H9 (cell line): ENCODE measurements at regions not wholly inside any gene's neighbourhood (a gene's known extent, or its start where the extent isn't known, plus 50 kb on each side); places are given as distances from the start of the nearest gene placed in this dataset.
A peak's percentile ranks its signal among the peaks of the same experiment; 100 is the strongest.

ENCODE experiments used
- DNase-seq: peaks from one replicate; pipeline ENCODE4 v3.0.0-alpha.2; 2017
- H2AFZ ChIP-seq: one replicate; pipeline ENCODE4 v1.6.1; 2013; ENCODE audit warnings: mild to moderate bottlenecking, low read length, control low read depth, moderate library complexity
- H2AK5ac ChIP-seq: 2 replicates; pipeline ENCODE4 v1.6.1; 2013; ENCODE audit warnings: low read length, control low read depth, mixed read lengths; ENCODE audit not compliant: insufficient read length
- H2BK120ac ChIP-seq: one replicate; pipeline ENCODE4 v1.6.1; 2013; ENCODE audit warnings: low read depth, mild to moderate bottlenecking, low read length, control low read depth, inconsistent platforms; ENCODE audit not compliant: poor library complexity, severe bottlenecking
- H2BK12ac ChIP-seq: 2 replicates; pipeline ENCODE4 v1.6.1; 2013; ENCODE audit warnings: low read length, control low read depth, mixed read lengths, low read depth; ENCODE audit not compliant: insufficient read length
- H2BK15ac ChIP-seq: 2 replicates; pipeline ENCODE4 v1.6.1; 2013; ENCODE audit warnings: low read depth, low read length, control low read depth
- H2BK20ac ChIP-seq: one replicate; pipeline ENCODE4 v1.6.1; 2013; ENCODE audit warnings: low read depth, mild to moderate bottlenecking, low read length, control low read depth, inconsistent platforms; ENCODE audit not compliant: poor library complexity, severe bottlenecking
- H2BK5ac ChIP-seq: 2 replicates; pipeline ENCODE4 v1.6.1; 2013; ENCODE audit warnings: low read length, control low read depth, mixed read lengths; ENCODE audit not compliant: insufficient read length
- H3K14ac ChIP-seq: 2 replicates; pipeline ENCODE4 v1.6.1; 2013; ENCODE audit warnings: low read length, control low read depth; ENCODE audit not compliant: insufficient read depth
- H3K18ac ChIP-seq: 2 replicates; pipeline ENCODE4 v1.6.1; 2013; ENCODE audit warnings: low read depth, mild to moderate bottlenecking, mixed read lengths, low read length, control low read depth; ENCODE audit not compliant: insufficient read length
- H3K23ac ChIP-seq: 2 replicates; pipeline ENCODE4 v1.6.1; 2013; ENCODE audit warnings: low read length, control low read depth, mixed read lengths, low read depth; ENCODE audit not compliant: insufficient read length
- H3K23me2 ChIP-seq: 2 replicates; pipeline ENCODE4 v1.6.1; 2013; ENCODE audit warnings: low read depth, mild to moderate bottlenecking, mixed read lengths, low read length, control low read depth; ENCODE audit not compliant: insufficient read length, poor library complexity, severe bottlenecking
- H3K27ac ChIP-seq: 2 replicates; pipeline ENCODE4 v1.5.1; 2013; ENCODE audit warnings: low read length, control low read depth, mixed read lengths, low read depth; ENCODE audit not compliant: insufficient read length
- H3K27me3 ChIP-seq: 2 replicates; pipeline ENCODE4 v1.6.1; 2013; ENCODE audit warnings: low read length, control low read depth, inconsistent platforms; ENCODE audit not compliant: insufficient read depth
- H3K4ac ChIP-seq: 2 replicates; pipeline ENCODE4 v1.6.1; 2013; ENCODE audit warnings: low read depth, mild to moderate bottlenecking, control low read depth, inconsistent platforms, low read length, moderate library complexity
- H3K4me1 ChIP-seq: 2 replicates; pipeline ENCODE4 v1.6.1; 2013; ENCODE audit warnings: low read length, control low read depth, inconsistent platforms; ENCODE audit not compliant: insufficient read depth
- H3K4me2 ChIP-seq: 2 replicates; pipeline ENCODE4 v1.6.1; 2013; ENCODE audit warnings: low read length, control low read depth, mixed read lengths; ENCODE audit not compliant: insufficient read length, insufficient read depth
- H3K56ac ChIP-seq: 2 replicates; pipeline ENCODE4 v1.6.1; 2013; ENCODE audit warnings: low read depth, mild to moderate bottlenecking, mixed read lengths, low read length, control low read depth; ENCODE audit not compliant: insufficient read length
- H3K79me1 ChIP-seq: 2 replicates; pipeline ENCODE4 v1.6.1; 2013; ENCODE audit warnings: low read depth, mild to moderate bottlenecking, moderate library complexity, low read length, control low read depth, inconsistent platforms; ENCODE audit not compliant: insufficient read depth, poor library complexity, severe bottlenecking
- H3K79me2 ChIP-seq: 2 replicates; pipeline ENCODE4 v1.6.1; 2013; ENCODE audit warnings: low read length, control low read depth, inconsistent platforms; ENCODE audit not compliant: insufficient read depth
- H3K9ac ChIP-seq: 2 replicates; pipeline ENCODE4 v1.6.1; 2013; ENCODE audit warnings: low read length, control low read depth, mixed read lengths; ENCODE audit not compliant: insufficient read length; ENCODE audit errors: extremely low read depth
- H3K9me3 ChIP-seq: one replicate; pipeline ENCODE4 v1.6.1; 2013; ENCODE audit warnings: low read depth, low read length, inconsistent platforms; ENCODE audit not compliant: control insufficient read depth
- H3T11ph ChIP-seq: one replicate; pipeline ENCODE4 v1.6.1; 2013; ENCODE audit warnings: mild to moderate bottlenecking, low read length, control low read depth, inconsistent platforms
- H4K20me1 ChIP-seq: one replicate; pipeline ENCODE4 v1.6.1; 2013; ENCODE audit not compliant: control insufficient read depth, insufficient read length, insufficient read depth
- H4K5ac ChIP-seq: 2 replicates; pipeline ENCODE4 v1.6.1; 2013; ENCODE audit warnings: low read depth, mild to moderate bottlenecking, mixed read lengths, low read length, control low read depth; ENCODE audit not compliant: insufficient read length
- H4K8ac ChIP-seq: replicated peaks from 2 replicates; pipeline ENCODE4 v1.6.1; 2013; ENCODE audit warnings: low read length, control low read depth, mixed read lengths, low read depth; ENCODE audit not compliant: insufficient read length
- H4K91ac ChIP-seq: 2 replicates; pipeline ENCODE4 v1.6.1; 2013; ENCODE audit warnings: low read depth, mild to moderate bottlenecking, moderate library complexity, mixed read lengths, low read length, control low read depth; ENCODE audit not compliant: insufficient read length
- H3K27ac Mint-ChIP-seq, 3 experiments: 2 replicates in 2 of 3; 3 replicates in 1 of 3; pipeline ENCODE4 v1.8.0; 2020 to 2021; ENCODE audit warnings: mixed read lengths in 3 of 3, mild to moderate bottlenecking in 1 of 3, moderate library complexity in 1 of 3
- H3K27me3 Mint-ChIP-seq: 2 replicates; pipeline ENCODE4 v1.8.0; 2021; ENCODE audit warnings: low read depth, mild to moderate bottlenecking, moderate library complexity, mixed read lengths
- H3K36me3 Mint-ChIP-seq, 3 experiments: 2 replicates in 2 of 3; 3 replicates in 1 of 3; pipeline ENCODE4 v1.8.0; 2020 to 2021; ENCODE audit warnings: low read depth in 3 of 3, mixed read lengths in 3 of 3; ENCODE audit not compliant: insufficient read depth in 1 of 3
- H3K4me1 Mint-ChIP-seq, 2 experiments: 2 replicates each; pipeline ENCODE4 v1.8.0; 2020; ENCODE audit warnings: mixed read lengths in 2 of 2
- H3K4me3 Mint-ChIP-seq, 2 experiments: 2 replicates in 1 of 2; 3 replicates in 1 of 2; pipeline ENCODE4 v1.8.0; 2020 to 2021; ENCODE audit warnings: mild to moderate bottlenecking in 2 of 2, mixed read lengths in 2 of 2, moderate library complexity in 1 of 2
- H3K9me3 Mint-ChIP-seq, 2 experiments: 2 replicates in 1 of 2; 3 replicates in 1 of 2; pipeline ENCODE4 v1.8.0; 2020; ENCODE audit warnings: mild to moderate bottlenecking in 2 of 2, mixed read lengths in 2 of 2, moderate library complexity in 1 of 2
- WGBS: extraction: QIAGEN DNeasy Blood & Tissue Kit; methylation state at CpG from one replicate; pipeline ENCODE4 v1.1.7; 2013; ENCODE audit warnings: missing lambda C conversion rate, low lambda C conversion rate, mixed read lengths; ENCODE audit not compliant: insufficient read length; ENCODE audit errors: extremely low coverage; 5-methylcytosine and 5-hydroxymethylcytosine counted together
- TF ChIP-seq, protein P1 (sequence below): fragments of 200-600 bp; sonication (generic); conservative IDR thresholded peaks from 3 replicates; pipeline ENCODE4 v1.8.0; 2021; ENCODE audit warnings: antibody characterized with exemption, mild to moderate bottlenecking

DNA sequence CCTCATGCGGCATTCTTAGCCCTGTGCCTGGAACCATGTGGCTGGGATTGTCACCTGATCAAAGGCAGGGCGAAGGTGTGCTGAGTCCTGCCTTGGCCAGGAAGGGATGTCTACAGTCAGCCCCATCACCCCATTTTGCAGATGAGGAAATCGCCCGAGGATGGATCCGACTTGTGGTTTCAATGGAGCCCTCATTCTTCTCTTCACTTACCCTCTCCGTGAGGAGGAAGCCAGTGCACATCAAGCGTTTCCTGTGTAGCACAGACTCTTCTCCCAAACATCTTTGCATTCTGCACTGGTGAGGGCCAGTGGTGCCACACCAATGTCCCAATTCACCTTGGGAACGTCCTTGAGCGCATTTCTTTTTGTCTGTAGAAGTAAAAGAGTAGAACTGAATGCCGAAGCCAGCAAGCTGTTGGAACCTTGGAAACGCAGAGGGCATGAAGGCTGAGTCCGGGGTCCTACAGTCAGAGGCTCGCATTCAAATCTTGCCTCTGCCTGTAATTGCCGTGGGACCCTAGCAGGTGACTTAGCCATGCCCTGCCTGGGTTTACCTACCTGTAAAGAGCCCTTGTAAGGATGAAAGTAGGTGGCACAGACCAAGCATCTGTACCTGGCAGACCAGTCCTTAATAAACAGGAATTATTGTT, 85.4 kb downstream of the IRF8 start:
- H3K27me3 Mint-ChIP-seq: peaks cover 22% of the 10 kb centered on the region
- Histone ChIP-seq H3K4ac (no peak overlapping the region), H2AFZ (no peak overlapping the region), H3K14ac (no peak overlapping the region; the same call in 1 of the 2 replicates), H4K20me1 (no peaks in the 10 kb centered on the region), H3K9ac (no peak overlapping the region), H3K23me2 (no peaks in the 10 kb centered on the region), H2BK15ac (no peak overlapping the region), H3K79me2 (no peaks in the 10 kb centered on the region), H2BK120ac (no peak overlapping the region), H2BK12ac (no peak overlapping the region), H3K9me3 (no peaks in the 10 kb centered on the region), H2AK5ac (no peak overlapping the region), H3K27ac (no peak overlapping the region), H3K56ac (no peak overlapping the region), H3K23ac (no peak overlapping the region), H3K4me1 (no peaks in the 10 kb centered on the region), H2BK20ac (no peak overlapping the region), H4K5ac (no peak overlapping the region), H3K4me2 (no peak overlapping the region), H4K8ac (no peak overlapping the region), H3K79me1 (no peaks in the 10 kb centered on the region), H3T11ph (no peak overlapping the region), H4K91ac (no peak overlapping the region), H3K18ac (no peak overlapping the region), H2BK5ac (no peak overlapping the region), H3K27me3 (no peaks in the 10 kb centered on the region)
- H3K4me1 Mint-ChIP-seq: peaks cover 2 to 4% of the 10 kb centered on the region in 2 experiments; a peak in 3 of 4 replicates
- WGBS: no CpG with 5 or more reads among the region's 14 CpGs
- H3K36me3 Mint-ChIP-seq: no peaks in the 10 kb centered on the region; a peak in 1 of 7 replicates
- H3K9me3 Mint-ChIP-seq: no peaks in the 10 kb centered on the region
- TF ChIP-seq, protein P1, sequence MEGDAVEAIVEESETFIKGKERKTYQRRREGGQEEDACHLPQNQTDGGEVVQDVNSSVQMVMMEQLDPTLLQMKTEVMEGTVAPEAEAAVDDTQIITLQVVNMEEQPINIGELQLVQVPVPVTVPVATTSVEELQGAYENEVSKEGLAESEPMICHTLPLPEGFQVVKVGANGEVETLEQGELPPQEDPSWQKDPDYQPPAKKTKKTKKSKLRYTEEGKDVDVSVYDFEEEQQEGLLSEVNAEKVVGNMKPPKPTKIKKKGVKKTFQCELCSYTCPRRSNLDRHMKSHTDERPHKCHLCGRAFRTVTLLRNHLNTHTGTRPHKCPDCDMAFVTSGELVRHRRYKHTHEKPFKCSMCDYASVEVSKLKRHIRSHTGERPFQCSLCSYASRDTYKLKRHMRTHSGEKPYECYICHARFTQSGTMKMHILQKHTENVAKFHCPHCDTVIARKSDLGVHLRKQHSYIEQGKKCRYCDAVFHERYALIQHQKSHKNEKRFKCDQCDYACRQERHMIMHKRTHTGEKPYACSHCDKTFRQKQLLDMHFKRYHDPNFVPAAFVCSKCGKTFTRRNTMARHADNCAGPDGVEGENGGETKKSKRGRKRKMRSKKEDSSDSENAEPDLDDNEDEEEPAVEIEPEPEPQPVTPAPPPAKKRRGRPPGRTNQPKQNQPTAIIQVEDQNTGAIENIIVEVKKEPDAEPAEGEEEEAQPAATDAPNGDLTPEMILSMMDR: no peak
- H3K4me3 Mint-ChIP-seq: no peak overlapping the region
- H3K27ac Mint-ChIP-seq: 0 out of 7 replicates have a peak overlapping the region, but pooled peaks of 1 of the 3 experiments have one; percentile 10
- no peak for DNase-seq
